Natural killer cell (primary cell): ENCODE measurements at regions not wholly inside any gene's neighbourhood (a gene's known extent, or its start where the extent isn't known, plus 50 kb on each side); places are given as distances from the start of the nearest gene placed in this dataset.

Experiments
- ATAC-seq, 3 donors: fragments of 150-1000 bp in 2 of 3; fragments of 200-7000 bp in 1 of 3; cut with Tn5 transposase; 1 replicate in 1 of 3; 2 replicates in 2 of 3; pipeline ENCODE4 v1.10.0; 2021; ENCODE audit warnings: mild to moderate bottlenecking in 2 of 3, moderate library complexity in 2 of 3
- DNase-seq, 2 donors: peaks; one replicate each; pipeline versions ENCODE4 v3.0.0 to v3.0.0-alpha.2; 2013 to 2021; ENCODE audit warnings: mixed read lengths in 1 of 2
- H3K27ac ChIP-seq: one replicate; pipeline ENCODE4 v1.5.1; 2013; ENCODE audit warnings: mild to moderate bottlenecking, low read length
- H3K27me3 ChIP-seq: one replicate; pipeline ENCODE4 v1.6.1; 2013; ENCODE audit warnings: low read length; ENCODE audit not compliant: control insufficient read depth, insufficient read depth
- H3K36me3 ChIP-seq: one replicate; pipeline ENCODE4 v1.6.1; 2013; ENCODE audit warnings: low read length; ENCODE audit not compliant: control insufficient read depth, insufficient read depth
- H3K4me1 ChIP-seq: one replicate; pipeline ENCODE4 v1.6.1; 2013; ENCODE audit warnings: low read length; ENCODE audit not compliant: control insufficient read depth, insufficient read depth
- H3K4me3 ChIP-seq: one replicate; pipeline ENCODE4 v1.5.1; 2013; ENCODE audit warnings: low read length
- H3K9me3 ChIP-seq: one replicate; pipeline ENCODE4 v1.6.1; 2013; ENCODE audit warnings: low read length; ENCODE audit not compliant: control insufficient read depth, insufficient read depth
- H3K27ac Mint-ChIP-seq, 2 donors: one replicate each; pipeline ENCODE4 v1.8.0; 2022; ENCODE audit warnings: mild to moderate bottlenecking in 2 of 2, mixed read lengths in 2 of 2, moderate library complexity in 1 of 2
- H3K27me3 Mint-ChIP-seq, 2 donors: one replicate each; pipeline ENCODE4 v1.8.0; 2022; ENCODE audit warnings: low read depth in 2 of 2, mixed read lengths in 2 of 2
- H3K36me3 Mint-ChIP-seq: one replicate; pipeline ENCODE4 v1.8.0; 2022; ENCODE audit warnings: mixed read lengths
- H3K4me1 Mint-ChIP-seq, 2 donors: one replicate each; pipeline ENCODE4 v1.8.0; 2022; ENCODE audit warnings: mixed read lengths in 2 of 2
- H3K4me3 Mint-ChIP-seq: one replicate; pipeline ENCODE4 v1.8.0; 2022; ENCODE audit warnings: mild to moderate bottlenecking, moderate library complexity, mixed read lengths
- H3K9me3 Mint-ChIP-seq, 2 donors: one replicate each; pipeline ENCODE4 v1.8.0; 2022; ENCODE audit warnings: mixed read lengths in 2 of 2
- CTCF ChIP-seq: fragments of 200-600 bp; IDR thresholded peaks from one replicate; pipeline ENCODE4 v1.8.0; 2022; ENCODE audit warnings: antibody characterized with exemption
- WGBS: methylation state at CpG from one replicate; pipeline ENCODE4 v1.1.7; 2013; ENCODE audit warnings: missing lambda C conversion rate; ENCODE audit not compliant: insufficient coverage; 5-methylcytosine and 5-hydroxymethylcytosine counted together
- intact Hi-C: fragments of 100-400 bp; cut with micrococcal nuclease; formaldehyde crosslinking; loops from one replicate; pipeline ENCODE4 v1.14.2; 2022

DNA sequence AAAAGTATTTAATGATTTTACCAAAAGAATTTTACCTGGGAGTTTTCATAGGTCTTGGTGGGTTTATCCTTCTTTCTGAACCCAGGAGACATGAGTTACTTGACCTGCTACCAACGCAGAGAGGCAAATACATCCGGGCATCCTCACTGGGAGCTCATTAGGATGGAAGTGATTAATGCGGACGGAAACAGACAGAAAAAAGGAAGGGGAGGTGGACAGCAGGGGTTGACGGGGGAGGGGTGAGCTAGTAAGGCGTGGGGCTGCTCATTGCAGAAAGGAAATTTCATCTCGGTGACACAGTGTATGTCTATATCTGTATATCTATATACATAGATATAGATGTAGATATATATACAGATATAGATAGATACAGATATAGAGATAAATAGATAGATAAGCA is 408.2 kb upstream of the ADARB2 start:
- Histone ChIP-seq H3K36me3 (no peaks in the 10 kb centered on the region), H3K4me3 (no peak overlapping the region), H3K27me3 (no peaks in the 10 kb centered on the region), H3K27ac (no peak overlapping the region), H3K9me3 (no peaks in the 10 kb centered on the region), H3K4me1 (no peaks in the 10 kb centered on the region)
- no peaks in the 10 kb centered on the region for H3K27me3 Mint-ChIP-seq
- DNase-seq (no peak), ATAC-seq (no peak)
- 57% methylated on average over 5 of the region's 7 CpGs for WGBS
- H3K9me3 Mint-ChIP-seq: peaks cover 0 to 2% of the 10 kb centered on the region in 2 donors
- H3K36me3 Mint-ChIP-seq: no peaks in the 10 kb centered on the region
- TF ChIP-seq CTCF: no peak
- H3K27ac Mint-ChIP-seq: no peak overlapping the region
- no peak overlapping the region for H3K4me3 Mint-ChIP-seq
- intact Hi-C loops: no loop called here
- no peaks in the 10 kb centered on the region for H3K4me1 Mint-ChIP-seq

GRCh38 chr10:2144584-2144983 is 407.3 kb upstream of the ADARB2 start:
- 69% methylated on average over 4 of the region's 4 CpGs for WGBS
- no peak for DNase-seq
- TF ChIP-seq CTCF: no peak
- no peaks in the 10 kb centered on the region for H3K36me3 Mint-ChIP-seq
- H3K4me3 ChIP-seq: no peak overlapping the region
- no peaks in the 10 kb centered on the region for H3K4me1 ChIP-seq
- intact Hi-C loops: no loop called here
- H3K4me3 Mint-ChIP-seq: no peak overlapping the region
- H3K27me3 ChIP-seq: no peaks in the 10 kb centered on the region
- no peaks in the 10 kb centered on the region for H3K27me3 Mint-ChIP-seq
- no peak overlapping the region for H3K27ac Mint-ChIP-seq
- peaks cover 0 to 2% of the 10 kb centered on the region in 2 donors for H3K9me3 Mint-ChIP-seq
- H3K9me3 ChIP-seq: no peaks in the 10 kb centered on the region
- H3K4me1 Mint-ChIP-seq: no peaks in the 10 kb centered on the region
- no peak overlapping the region for H3K27ac ChIP-seq
- H3K36me3 ChIP-seq: no peaks in the 10 kb centered on the region
- no peak for ATAC-seq

DNA sequence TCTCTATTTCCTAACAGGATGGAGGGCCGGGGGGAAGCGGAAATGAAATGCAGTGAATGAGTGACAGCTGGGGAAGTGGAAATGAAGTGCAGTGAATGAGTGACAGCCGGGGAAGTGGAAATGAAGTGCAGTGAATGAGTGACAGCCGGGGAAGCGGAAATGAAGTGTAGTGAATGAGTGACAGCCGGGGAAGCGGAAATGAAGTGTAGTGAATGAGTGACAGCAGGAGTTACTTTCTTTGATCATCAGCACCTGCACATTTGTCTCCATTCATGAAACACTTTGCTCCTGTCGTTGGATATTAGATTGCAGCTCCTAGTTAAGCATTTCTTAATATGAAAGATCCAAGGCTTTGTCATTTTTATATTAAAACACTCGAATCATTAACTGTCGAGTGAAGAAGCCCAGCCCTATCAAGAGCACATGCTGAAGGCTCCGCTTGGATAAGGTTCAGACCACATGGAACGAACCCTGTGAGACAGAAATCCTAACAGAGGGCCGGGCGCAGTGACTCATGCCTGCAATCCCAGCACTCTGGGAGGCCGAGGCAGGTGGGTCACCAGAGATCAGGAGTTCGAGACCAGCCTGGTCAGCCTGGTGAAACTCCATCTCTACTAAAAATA is 406.0 kb upstream of the ADARB2 start:
- no peak for TF ChIP-seq CTCF
- H3K9me3 ChIP-seq: no peaks in the 10 kb centered on the region
- H3K9me3 Mint-ChIP-seq: peaks cover 0 to 2% of the 10 kb centered on the region in 2 donors
- ATAC-seq (no peak), DNase-seq (no peak)
- H3K36me3 ChIP-seq: no peaks in the 10 kb centered on the region
- H3K4me3 ChIP-seq: no peak overlapping the region
- H3K27ac ChIP-seq: no peak overlapping the region
- intact Hi-C loops: no loop called here
- H3K4me1 ChIP-seq: no peaks in the 10 kb centered on the region
- no peaks in the 10 kb centered on the region for H3K27me3 Mint-ChIP-seq
- H3K4me1 Mint-ChIP-seq: no peaks in the 10 kb centered on the region
- whole genome bisulfite sequencing: 81% methylated on average over 14 of the region's 16 CpGs
- H3K27me3 ChIP-seq: no peaks in the 10 kb centered on the region
- no peak overlapping the region for H3K4me3 Mint-ChIP-seq
- H3K36me3 Mint-ChIP-seq: no peaks in the 10 kb centered on the region
- H3K27ac Mint-ChIP-seq: no peak overlapping the region

DNA sequence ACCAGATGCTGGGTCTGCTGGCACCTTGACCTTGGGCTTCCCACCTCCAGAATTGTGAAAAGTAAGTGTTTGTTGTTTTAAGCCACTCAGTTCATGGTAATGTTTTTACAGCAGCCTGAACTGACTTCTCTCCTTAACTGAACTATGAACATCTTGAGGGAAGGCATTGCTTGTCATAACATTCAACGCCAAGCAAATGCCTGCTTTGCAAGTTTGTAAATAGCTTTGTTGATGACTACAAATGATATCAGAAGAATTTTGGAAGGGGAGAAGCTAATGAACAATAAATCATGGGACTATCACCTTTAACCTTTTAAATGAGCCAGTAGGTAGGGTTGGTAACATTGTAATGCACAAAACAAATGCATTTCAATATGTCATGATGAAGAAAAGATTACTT is 402.4 kb upstream of the ADARB2 start:
- Mint-ChIP-seq H3K4me3 (no peak overlapping the region), H3K27ac (no peak overlapping the region), H3K4me1 (no peaks in the 10 kb centered on the region), H3K9me3 (no peaks in the 10 kb centered on the region), H3K36me3 (no peaks in the 10 kb centered on the region), H3K27me3 (peaks cover 0 to 8% of the 10 kb centered on the region in 2 donors)
- no peak for DNase-seq
- 55% methylated on average over 1 of the region's 1 CpG for WGBS
- no peaks in the 10 kb centered on the region for H3K36me3 ChIP-seq
- H3K4me3 ChIP-seq: no peak overlapping the region
- no peak for TF ChIP-seq CTCF
- ATAC-seq: no peak
- no peak overlapping the region for H3K27ac ChIP-seq
- intact Hi-C loops: no loop called here
- no peaks in the 10 kb centered on the region for H3K4me1 ChIP-seq
- no peaks in the 10 kb centered on the region for H3K9me3 ChIP-seq
- no peaks in the 10 kb centered on the region for H3K27me3 ChIP-seq
